ENCODE measurements at regions not wholly inside any gene's neighbourhood (a gene's known extent, or its start where the extent isn't known, plus 50 kb on each side); places are given as distances from the start of the nearest gene placed in this dataset.

DNA sequence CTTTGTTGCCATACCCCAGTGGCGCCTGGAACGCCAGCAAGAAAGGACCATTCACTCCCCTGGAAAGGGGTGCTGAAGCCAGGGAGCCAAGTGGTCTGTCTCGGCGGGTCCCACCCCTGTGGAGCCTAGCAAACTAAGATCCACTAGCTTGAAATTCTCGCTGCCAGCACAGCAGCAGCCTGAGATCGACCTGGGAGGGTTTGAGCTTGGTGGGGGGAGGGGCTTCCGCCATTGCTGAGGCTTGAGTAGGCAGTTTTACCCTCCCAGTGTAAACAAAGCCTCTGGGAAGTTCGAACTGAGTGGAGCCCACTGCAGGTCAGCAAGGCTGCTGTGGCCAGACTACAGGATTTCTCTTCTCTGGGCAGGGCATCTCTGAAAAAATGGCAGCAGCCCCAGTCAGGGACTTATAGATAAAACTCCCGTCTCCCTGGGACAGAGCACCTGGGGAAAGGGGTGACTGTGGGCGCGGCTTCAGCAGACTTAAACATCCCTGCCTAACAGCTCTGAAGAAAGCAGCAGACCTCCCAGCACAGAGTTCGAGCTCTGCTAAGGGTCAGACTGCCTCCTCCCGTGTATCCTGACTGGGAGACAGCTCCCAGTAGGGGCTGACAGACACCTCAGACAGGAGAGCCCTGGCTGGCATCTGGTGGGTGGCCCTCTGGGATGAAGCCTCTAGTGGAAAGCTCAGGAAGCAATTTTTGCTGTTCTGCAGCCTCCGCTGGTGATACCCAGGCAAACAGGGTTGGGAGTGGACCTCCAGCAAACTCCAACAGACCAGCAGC, 281.1 kb upstream of the SP4 start:
- DNase-seq (ENCODE audit: low spot score) = no peak

GRCh38 chr7:21149809-21150208, 278.1 kb upstream of the SP4 start:
- no peak for DNase-seq (ENCODE audit: low spot score)

DNA sequence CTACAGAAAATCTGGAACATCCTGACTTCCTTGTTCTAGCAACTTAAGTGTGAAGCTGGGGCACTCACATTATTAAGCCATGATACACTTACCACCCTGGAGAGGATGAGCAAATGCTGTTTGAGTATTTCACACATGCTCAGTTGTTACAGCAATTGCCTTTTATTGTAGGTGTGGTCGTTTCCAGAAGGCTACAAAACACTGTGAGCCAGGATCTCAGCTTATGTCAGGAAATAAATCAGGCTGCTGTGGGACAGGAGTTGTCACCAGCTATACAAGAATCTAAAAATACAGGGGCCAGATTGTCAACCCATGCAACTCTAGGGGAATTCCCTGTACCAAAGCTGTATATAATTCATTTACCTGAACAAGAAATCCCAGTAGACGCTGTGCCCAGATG, 273.3 kb upstream of the SP4 start:
- no peak for DNase-seq (ENCODE audit: low spot score)

DNA sequence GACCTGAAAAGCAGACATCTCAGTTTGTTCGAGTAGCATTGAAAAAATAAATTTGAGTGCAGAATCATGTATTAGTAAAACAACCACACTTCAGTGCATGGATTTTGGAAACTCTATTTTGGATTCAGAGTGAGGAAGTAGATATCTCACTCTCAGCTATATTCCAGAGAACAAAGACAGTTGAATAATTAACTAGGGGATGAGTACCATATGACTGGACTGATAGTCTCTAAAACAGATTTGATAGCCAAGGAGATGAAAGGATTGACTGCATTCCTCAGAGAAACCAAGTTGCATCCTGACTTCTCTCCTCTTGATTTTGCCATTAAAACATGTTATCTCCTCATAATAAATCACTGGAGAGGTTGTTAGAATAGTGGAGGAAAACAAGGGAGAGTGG, 268.4 kb upstream of the SP4 start:
- no peak for DNase-seq (ENCODE audit: low spot score)

GRCh38 chr7:21160401-21160800, 267.5 kb upstream of the SP4 start:
- DNase-seq (ENCODE audit: low spot score) = no peak

- no peak for DNase-seq (ENCODE audit: low spot score)
These were observed 259.9 kb upstream of the SP4 start for GRCh38 chr7:21167942-21168341.

DNA sequence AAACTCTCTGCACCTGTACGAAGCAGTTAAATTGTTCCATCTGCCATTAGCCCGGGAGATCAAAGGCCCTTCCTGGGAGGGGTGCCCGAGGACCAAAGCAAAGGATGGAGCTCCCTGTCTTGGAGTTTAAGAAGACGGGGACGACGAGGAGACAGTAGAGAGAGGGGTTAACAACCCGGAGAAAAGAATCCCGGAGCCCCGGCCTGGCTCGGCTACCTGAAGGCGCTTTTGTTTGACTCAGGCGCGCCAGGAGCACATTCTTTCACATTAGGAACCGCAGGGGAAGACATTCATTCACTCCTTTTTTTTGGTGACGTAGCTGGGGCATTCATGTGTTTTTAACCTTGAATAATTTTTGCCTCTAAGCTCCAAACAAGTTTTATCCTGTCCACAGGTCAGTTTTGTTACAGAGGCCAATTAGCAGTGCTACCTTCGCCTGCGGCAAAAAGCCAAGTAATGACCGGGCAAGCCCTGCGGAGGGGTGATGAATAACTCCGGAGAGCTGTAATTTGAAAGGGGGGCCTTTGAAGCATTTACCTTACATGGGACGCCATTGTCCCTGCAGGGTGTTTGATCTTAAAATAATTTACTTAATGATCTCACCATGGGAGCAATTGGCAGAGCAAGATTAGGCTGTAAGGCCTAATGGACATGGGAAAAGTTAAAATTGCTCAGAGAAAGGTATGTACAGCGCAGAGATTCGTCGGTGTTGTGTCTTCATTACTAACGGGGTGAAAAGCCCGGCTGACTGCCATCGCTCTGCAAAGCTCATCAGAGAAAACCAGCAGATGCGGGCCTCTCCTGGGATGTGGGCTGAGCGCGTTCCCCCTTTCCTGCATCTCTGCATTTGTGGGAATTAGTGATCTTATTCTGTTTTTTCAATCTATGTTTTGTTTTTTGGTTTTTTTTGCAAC, 258.0 kb upstream of the SP4 start:
- no peak for DNase-seq (ENCODE audit: low spot score)

GRCh38 chr7:21172800-21173199, 255.1 kb upstream of the SP4 start:
- no peak for DNase-seq (ENCODE audit: low spot score)

DNA sequence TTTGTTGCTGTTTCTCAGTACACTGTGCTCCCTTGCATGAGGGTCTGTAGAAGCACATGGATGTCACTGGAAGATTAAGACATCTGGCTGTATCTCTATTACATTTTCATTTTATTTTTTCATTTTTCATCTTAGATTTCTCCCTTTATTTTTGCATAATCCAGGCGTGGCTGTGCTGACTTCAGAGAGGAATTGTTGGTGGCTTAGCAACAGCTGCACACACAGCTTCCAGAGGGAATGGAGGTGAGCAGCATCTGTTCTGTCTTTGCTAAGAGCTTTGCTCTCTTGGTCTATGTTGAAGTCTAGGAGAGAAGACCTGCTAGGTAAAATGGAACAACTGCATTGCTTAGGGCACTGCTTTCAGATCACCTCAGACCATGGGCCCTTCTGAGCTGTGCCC, 254.4 kb upstream of the SP4 start:
- no peak for DNase-seq (ENCODE audit: low spot score)

- no peak for DNase-seq (ENCODE audit: low spot score)
These were observed 252.2 kb upstream of the SP4 start for GRCh38 chr7:21175714-21176113.

- no peak for DNase-seq (ENCODE audit: low spot score)
These were observed 242.8 kb upstream of the SP4 start for GRCh38 chr7:21184942-21185652.

- DNase-seq (ENCODE audit: low spot score) = no peak
These were observed 242.1 kb upstream of the SP4 start for GRCh38 chr7:21185653-21186265.

DNA sequence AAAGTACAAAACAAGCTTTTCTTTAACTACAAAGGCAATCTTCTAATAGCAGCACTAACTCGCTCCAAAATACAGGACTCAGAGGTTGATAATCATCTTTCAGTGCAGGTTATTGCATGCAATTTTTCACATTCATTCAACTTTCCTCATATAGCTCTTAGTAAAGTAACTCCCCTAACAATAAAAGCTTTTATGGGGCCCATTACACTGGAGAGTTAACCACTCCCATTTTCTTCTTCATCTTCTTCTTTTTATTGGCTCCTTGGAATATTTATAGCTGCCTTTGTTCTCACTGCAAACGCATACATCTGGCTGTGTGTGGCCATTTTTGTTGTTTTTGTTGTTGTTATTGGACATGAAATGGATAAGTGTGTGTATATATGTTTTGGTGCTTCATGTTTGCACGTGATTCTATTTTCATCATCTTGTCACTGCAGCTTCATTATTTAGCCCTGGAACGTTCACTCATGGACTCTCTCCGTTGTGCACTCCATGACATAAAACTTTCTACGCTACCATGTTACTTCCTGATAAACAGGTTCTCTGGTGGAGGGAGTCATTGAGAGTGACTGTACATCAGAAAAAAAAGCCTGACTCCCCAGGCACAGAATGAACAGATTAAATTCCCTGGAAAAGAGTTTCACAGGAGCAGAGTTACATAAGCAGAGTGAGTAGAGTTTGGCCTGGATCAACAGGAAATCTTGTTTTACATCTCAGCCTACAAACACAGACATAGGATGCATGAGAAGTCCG, 236.4 kb upstream of the SP4 start:
- no peak for DNase-seq (ENCODE audit: low spot score)

GRCh38 chr7:21192657-21193056, 235.2 kb upstream of the SP4 start:
- no peak for DNase-seq (ENCODE audit: low spot score)

GRCh38 chr7:21193895-21194294, 234.0 kb upstream of the SP4 start:
- DNase-seq (ENCODE audit: low spot score) = no peak

GRCh38 chr7:21194936-21195335, 232.9 kb upstream of the SP4 start:
- DNase-seq (ENCODE audit: low spot score) = no peak

DNA sequence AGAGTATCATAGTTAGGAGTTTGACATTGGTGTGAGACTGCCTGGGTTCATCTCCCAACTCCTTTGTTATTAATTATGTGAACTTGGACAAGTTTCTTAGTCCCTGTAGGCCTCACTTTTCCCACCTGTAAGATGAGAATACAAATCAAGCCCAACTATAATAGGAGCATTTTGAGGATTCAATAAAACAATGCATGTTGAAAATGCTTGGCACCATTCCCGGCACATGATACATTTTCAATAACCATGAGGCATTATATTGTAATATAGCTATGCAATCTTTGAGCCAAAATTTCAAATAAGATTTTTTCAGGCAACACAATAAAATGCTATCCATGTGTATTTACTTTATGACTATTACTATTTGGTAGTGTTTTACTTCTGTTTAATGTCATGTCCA, 229.0 kb upstream of the SP4 start:
- DNase-seq (ENCODE audit: low spot score) = no peak

- DNase-seq (ENCODE audit: low spot score) = no peak
These were observed 227.4 kb upstream of the SP4 start for GRCh38 chr7:21200503-21200902.

DNA sequence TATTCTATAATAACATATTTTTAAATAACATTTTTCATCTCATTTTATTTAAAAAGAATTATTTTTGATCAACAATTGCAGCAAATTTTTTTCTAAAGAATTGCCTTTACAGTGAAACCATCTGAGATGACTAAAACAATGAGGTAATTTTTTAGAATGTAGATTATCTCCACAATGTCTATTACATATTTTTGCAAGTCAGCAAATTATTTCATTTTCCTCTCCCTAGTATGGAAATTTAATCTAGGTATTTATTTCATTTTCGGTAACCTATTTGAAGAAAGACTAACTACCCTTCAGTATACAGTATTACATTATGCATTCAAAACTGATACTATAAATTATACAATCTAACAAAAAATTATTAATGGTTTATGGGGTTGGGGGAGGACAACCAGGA, 213.2 kb upstream of the SP4 start:
- DNase-seq (ENCODE audit: low spot score) = no peak

DNA sequence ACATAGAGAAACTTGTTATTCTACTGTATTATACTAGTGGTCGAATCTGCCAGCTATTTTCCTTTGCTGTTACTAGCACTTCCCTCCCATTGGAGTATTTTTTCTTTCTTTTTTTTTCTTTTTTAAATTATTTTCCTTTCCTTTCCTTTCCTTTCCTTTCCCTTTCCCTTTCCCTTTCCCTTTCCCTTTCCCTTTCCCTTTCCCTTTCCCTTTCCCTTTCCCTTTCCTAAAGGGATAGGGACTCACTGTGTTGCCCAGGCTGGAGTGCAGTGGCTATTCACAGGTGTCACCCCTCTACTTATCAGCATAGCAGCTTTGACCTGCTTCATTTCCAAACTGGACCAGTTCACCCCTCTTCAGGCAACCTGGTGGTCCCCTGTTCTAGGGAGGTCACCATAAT, 212.6 kb upstream of the SP4 start:
- DNase-seq (ENCODE audit: low spot score) = no peak

DNA sequence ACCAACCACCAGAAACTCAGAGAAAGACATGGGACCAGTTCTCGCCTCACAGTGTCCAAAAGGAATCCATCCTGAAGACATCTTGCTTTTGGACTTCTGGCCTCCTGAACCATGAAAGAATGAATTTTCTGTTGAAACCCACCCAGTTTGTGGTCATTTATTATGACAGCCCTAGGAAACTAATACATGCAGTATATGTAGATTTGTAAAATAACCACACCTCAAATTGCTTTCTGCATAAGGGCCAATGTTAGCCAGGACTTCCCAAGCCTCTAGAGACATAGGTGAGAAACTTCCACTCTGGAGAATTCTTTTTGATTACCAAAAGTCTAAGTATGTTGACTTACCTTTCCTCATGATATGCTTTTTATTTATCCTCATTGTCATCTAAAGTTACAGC, 210.5 kb upstream of the SP4 start:
- no peak for DNase-seq (ENCODE audit: low spot score)

- DNase-seq (ENCODE audit: low spot score) = no peak
These were observed 209.7 kb upstream of the SP4 start for GRCh38 chr7:21218155-21218554.

Data from NAMALWA (cell line).